ENCODE measurements at regions not wholly inside any gene's neighbourhood (a gene's known extent, or its start where the extent isn't known, plus 50 kb on each side); places are given as distances from the start of the nearest gene placed in this dataset.

DNA sequence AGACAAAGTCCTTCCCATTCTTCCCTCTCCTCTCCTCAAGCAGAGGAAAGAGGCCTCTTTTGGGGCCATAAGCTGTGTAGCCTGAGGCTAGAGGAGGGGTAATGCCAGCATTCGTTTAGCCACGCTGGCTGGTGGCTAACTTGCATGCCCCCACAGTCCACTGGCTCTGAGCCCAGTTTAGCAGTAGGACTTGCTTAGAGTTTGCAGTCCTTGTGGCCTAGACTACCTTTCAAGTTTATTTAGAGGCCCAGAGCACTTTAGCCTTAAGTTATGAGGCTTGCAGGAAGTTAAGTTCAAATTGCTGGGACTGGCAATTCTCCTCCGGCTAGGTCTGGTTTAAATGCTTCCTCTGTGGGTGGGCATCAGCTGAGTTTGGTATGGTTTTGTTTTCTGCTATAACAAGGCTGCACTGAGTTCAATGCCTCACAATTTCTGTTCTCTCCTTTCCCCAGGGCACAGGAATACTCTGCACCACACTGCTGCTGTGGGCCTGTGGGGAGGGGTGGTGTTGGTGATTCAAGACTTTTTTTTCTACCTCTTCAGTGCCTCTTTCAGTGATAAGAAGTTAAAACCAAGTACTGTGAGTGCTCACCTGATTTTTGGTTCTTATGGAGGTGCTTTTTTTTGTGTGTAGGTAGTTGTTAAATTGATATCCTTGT lies 281.0 kb upstream of the C11orf87 start:
- DNase-seq (ENCODE audit: low read depth, low spot score) = no peak
- no peaks in the 10 kb centered on the region for H3K36me3 ChIP-seq (ENCODE audit: control insufficient read depth in 1 of 2, insufficient read depth in 2 of 2, low read length in 2 of 2)
- RAD21 ChIA-PET (ENCODE audit: low non-redundant PET in 1 of 2, low total read pairs in 2 of 2, uncharacterized antibody in 2 of 2, unreplicated experiment in 2 of 2) = no interaction called here
- H3K27me3 ChIP-seq (ENCODE audit: insufficient read depth, low read length) = no peaks in the 10 kb centered on the region
- intact Hi-C loops (cut with micrococcal nuclease) = no loop called here
- H3K4me3 ChIP-seq (replicated peaks in 1 of 2; ENCODE audit: low read depth in 1 of 2, low read length in 2 of 2) = no peak overlapping the region
- ATAC-seq = no peak
- H3K79me2 ChIP-seq (ENCODE audit: insufficient read depth, low read length) = no peaks in the 10 kb centered on the region
- BruUV-seq (replicated peaks) = no TSS peak
- H2AFZ ChIP-seq (ENCODE audit: low read depth, low read length, poor library complexity, severe bottlenecking) = no peak overlapping the region
- H4K20me1 ChIP-seq (ENCODE audit: insufficient read depth) = no peaks in the 10 kb centered on the region
- H3K4me1 ChIP-seq (ENCODE audit: control insufficient read depth in 1 of 2, insufficient read depth in 2 of 2, low read length in 2 of 2) = no peaks in the 10 kb centered on the region
- no peak overlapping the region for H3K4me2 ChIP-seq (ENCODE audit: low read length)
- H3K9me2 ChIP-seq (ENCODE audit: insufficient read depth) = no peaks in the 10 kb centered on the region
- POLR2A ChIA-PET = no interaction called here
- TF ChIP-seq, protein P1, sequence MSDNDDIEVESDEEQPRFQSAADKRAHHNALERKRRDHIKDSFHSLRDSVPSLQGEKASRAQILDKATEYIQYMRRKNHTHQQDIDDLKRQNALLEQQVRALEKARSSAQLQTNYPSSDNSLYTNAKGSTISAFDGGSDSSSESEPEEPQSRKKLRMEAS (IDR thresholded peaks at IDR 0.05) = no peak
- TF ChIP-seq SRF (IDR thresholded peaks at IDR 0.05; ENCODE audit: low read depth) (no peak), EGR1 (IDR thresholded peaks at IDR 0.05; ENCODE audit: low read depth) (no peak), SIN3A (IDR thresholded peaks at IDR 0.05; ENCODE audit: low read depth) (no peak), POLR2A (IDR thresholded peaks at IDR 0.05; ENCODE audit: borderline replicate concordance, extremely low read depth, insufficient read depth, insufficient read length) (no peak), CBX3 (IDR thresholded peaks at IDR 0.05; ENCODE audit: low read depth) (no peak), ZFX (IDR thresholded peaks at IDR 0.05) (no peak)
- TF ChIP-seq, protein P2, sequence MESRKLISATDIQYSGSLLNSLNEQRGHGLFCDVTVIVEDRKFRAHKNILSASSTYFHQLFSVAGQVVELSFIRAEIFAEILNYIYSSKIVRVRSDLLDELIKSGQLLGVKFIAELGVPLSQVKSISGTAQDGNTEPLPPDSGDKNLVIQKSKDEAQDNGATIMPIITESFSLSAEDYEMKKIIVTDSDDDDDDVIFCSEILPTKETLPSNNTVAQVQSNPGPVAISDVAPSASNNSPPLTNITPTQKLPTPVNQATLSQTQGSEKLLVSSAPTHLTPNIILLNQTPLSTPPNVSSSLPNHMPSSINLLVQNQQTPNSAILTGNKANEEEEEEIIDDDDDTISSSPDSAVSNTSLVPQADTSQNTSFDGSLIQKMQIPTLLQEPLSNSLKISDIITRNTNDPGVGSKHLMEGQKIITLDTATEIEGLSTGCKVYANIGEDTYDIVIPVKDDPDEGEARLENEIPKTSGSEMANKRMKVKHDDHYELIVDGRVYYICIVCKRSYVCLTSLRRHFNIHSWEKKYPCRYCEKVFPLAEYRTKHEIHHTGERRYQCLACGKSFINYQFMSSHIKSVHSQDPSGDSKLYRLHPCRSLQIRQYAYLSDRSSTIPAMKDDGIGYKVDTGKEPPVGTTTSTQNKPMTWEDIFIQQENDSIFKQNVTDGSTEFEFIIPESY (IDR thresholded peaks at IDR 0.05; ENCODE audit: extremely low read depth, insufficient replicate concordance, low read length) = no peak
- no peaks in the 10 kb centered on the region for H3K9me3 ChIP-seq (ENCODE audit: control insufficient read depth in 1 of 2, insufficient read depth in 1 of 2, low read depth in 1 of 2, low read length in 2 of 2)
- CTCF ChIA-PET = no interaction called here
- no peak overlapping the region for H3K9ac ChIP-seq (ENCODE audit: low read length)
- H3K27ac ChIP-seq (ENCODE audit: low read depth, low read length) = no peak overlapping the region

DNA sequence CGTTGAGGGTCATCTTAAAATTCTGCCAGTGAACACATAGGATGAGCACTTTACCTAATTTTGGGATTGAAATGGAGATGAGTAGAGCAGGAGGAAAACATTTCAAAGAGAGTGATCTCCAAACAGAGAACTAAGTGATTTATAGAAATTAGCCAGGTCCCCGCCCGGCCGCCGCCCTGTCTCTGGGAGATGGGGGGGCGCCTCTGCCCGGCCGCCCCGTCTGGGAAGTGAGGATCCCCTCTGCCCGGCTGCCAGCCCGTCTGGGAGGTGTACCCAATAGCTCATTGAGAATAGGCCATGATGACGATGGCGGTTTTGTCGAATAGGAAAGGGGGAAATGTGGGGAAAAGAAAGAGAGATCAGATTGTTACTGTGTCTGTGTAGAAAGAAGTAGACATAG lies 276.7 kb upstream of the C11orf87 start:
- ChIA-PET CTCF (no interaction called here), POLR2A (no interaction called here), RAD21 (ENCODE audit: low non-redundant PET in 1 of 2, low total read pairs in 2 of 2, uncharacterized antibody in 2 of 2, unreplicated experiment in 2 of 2) (no interaction called here)
- DNase-seq (ENCODE audit: low read depth, low spot score) = no peak
- Histone ChIP-seq H3K36me3 (ENCODE audit: control insufficient read depth in 1 of 2, insufficient read depth in 2 of 2, low read length in 2 of 2) (no peaks in the 10 kb centered on the region), H3K9me3 (ENCODE audit: control insufficient read depth in 1 of 2, insufficient read depth in 1 of 2, low read depth in 1 of 2, low read length in 2 of 2) (no peaks in the 10 kb centered on the region), H3K4me1 (ENCODE audit: control insufficient read depth in 1 of 2, insufficient read depth in 2 of 2, low read length in 2 of 2) (no peaks in the 10 kb centered on the region), H3K9ac (ENCODE audit: low read length) (no peak overlapping the region), H3K4me2 (ENCODE audit: low read length) (no peak overlapping the region), H3K27me3 (ENCODE audit: insufficient read depth, low read length) (no peaks in the 10 kb centered on the region), H3K27ac (ENCODE audit: low read depth, low read length) (no peak overlapping the region), H3K79me2 (ENCODE audit: insufficient read depth, low read length) (no peaks in the 10 kb centered on the region), H3K9me2 (ENCODE audit: insufficient read depth) (no peaks in the 10 kb centered on the region), H4K20me1 (ENCODE audit: insufficient read depth) (no peaks in the 10 kb centered on the region), H3K4me3 (replicated peaks in 1 of 2; ENCODE audit: low read depth in 1 of 2, low read length in 2 of 2) (no peak overlapping the region), H2AFZ (ENCODE audit: low read depth, low read length, poor library complexity, severe bottlenecking) (no peak overlapping the region)
- no peak for ATAC-seq
- intact Hi-C loops (cut with micrococcal nuclease) = no loop called here
- no TSS peak for BruUV-seq (replicated peaks)
- TF ChIP-seq, protein P1 (IDR thresholded peaks at IDR 0.05) = no peak
- TF ChIP-seq ZNF274 (IDR thresholded peaks at IDR 0.05; ENCODE audit: low read depth, low read length) (no peak), EGR1 (IDR thresholded peaks at IDR 0.05; ENCODE audit: low read depth) (no peak), SIN3A (IDR thresholded peaks at IDR 0.05; ENCODE audit: low read depth) (no peak), SP1 (IDR thresholded peaks at IDR 0.05; ENCODE audit: low read depth) (no peak), POLR2A (IDR thresholded peaks at IDR 0.05; ENCODE audit: borderline replicate concordance, extremely low read depth, insufficient read depth, insufficient read length) (no peak), FOSL1 (IDR thresholded peaks at IDR 0.05; ENCODE audit: low read depth) (no peak), ELF1 (IDR thresholded peaks at IDR 0.05; ENCODE audit: borderline replicate concordance, low read depth) (no peak), TCF7L2 (IDR thresholded peaks at IDR 0.05; ENCODE audit: borderline replicate concordance, extremely low read depth, insufficient read depth, insufficient read length) (no peak), POLR2AphosphoS5 (IDR thresholded peaks at IDR 0.05; ENCODE audit: low read depth, low read length) (no peak)
- TF ChIP-seq, protein P3, sequence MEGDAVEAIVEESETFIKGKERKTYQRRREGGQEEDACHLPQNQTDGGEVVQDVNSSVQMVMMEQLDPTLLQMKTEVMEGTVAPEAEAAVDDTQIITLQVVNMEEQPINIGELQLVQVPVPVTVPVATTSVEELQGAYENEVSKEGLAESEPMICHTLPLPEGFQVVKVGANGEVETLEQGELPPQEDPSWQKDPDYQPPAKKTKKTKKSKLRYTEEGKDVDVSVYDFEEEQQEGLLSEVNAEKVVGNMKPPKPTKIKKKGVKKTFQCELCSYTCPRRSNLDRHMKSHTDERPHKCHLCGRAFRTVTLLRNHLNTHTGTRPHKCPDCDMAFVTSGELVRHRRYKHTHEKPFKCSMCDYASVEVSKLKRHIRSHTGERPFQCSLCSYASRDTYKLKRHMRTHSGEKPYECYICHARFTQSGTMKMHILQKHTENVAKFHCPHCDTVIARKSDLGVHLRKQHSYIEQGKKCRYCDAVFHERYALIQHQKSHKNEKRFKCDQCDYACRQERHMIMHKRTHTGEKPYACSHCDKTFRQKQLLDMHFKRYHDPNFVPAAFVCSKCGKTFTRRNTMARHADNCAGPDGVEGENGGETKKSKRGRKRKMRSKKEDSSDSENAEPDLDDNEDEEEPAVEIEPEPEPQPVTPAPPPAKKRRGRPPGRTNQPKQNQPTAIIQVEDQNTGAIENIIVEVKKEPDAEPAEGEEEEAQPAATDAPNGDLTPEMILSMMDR (IDR thresholded peaks at IDR 0.05 in 2 of 3, conservative IDR thresholded peaks at IDR 0.05 in 1 of 3; ENCODE audit: borderline replicate concordance in 1 of 3, insufficient read depth in 1 of 3, low read depth in 2 of 3, low read length in 2 of 3) = no peak
